ENCODE measurements at regions not wholly inside any gene's neighbourhood (a gene's known extent, or its start where the extent isn't known, plus 50 kb on each side); places are given as distances from the start of the nearest gene placed in this dataset.

DNA sequence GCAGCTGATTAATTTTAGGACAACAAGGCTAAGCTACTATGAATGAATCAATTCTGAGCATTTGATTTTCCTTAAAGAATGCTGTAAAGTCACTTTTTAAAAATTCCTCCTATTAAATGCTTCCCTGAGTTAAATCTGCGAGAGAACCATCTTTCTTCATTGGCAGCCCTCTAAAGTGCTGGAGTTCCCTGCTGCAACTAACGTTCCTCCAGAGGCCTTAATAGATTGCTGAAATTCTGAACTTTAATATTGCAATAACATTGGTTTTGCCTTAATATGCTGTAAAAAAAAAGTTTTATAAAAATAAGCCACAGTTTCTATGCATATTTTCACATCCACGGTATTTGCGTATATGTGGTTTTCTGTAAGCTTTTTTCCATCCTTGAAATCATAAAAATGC is 298.0 kb upstream of the PIK3R1 start:
- TF ChIP-seq, protein P1, sequence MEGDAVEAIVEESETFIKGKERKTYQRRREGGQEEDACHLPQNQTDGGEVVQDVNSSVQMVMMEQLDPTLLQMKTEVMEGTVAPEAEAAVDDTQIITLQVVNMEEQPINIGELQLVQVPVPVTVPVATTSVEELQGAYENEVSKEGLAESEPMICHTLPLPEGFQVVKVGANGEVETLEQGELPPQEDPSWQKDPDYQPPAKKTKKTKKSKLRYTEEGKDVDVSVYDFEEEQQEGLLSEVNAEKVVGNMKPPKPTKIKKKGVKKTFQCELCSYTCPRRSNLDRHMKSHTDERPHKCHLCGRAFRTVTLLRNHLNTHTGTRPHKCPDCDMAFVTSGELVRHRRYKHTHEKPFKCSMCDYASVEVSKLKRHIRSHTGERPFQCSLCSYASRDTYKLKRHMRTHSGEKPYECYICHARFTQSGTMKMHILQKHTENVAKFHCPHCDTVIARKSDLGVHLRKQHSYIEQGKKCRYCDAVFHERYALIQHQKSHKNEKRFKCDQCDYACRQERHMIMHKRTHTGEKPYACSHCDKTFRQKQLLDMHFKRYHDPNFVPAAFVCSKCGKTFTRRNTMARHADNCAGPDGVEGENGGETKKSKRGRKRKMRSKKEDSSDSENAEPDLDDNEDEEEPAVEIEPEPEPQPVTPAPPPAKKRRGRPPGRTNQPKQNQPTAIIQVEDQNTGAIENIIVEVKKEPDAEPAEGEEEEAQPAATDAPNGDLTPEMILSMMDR (IDR thresholded peaks at IDR 0.05; ENCODE audit: low read depth, low read length, poor library complexity, severe bottlenecking), result no peak
- no peak for TF ChIP-seq EZH2phosphoT487 (IDR thresholded peaks at IDR 0.05; ENCODE audit: borderline replicate concordance, low read length)

Measured in DOHH2 (cell line).